Activated naive CD4-positive, alpha-beta T cell treated with anti-CD3 and anti-CD28 coated beads, Interleukin-2, amount 10 ng/mL, durations not matched to agents 7 days and 5 days (primary cell): ENCODE measurements at regions not wholly inside any gene's neighbourhood (a gene's known extent, or its start where the extent isn't known, plus 50 kb on each side); places are given as distances from the start of the nearest gene placed in this dataset.

Experiments used
- CTCF ChIA-PET: fragments of 350-600 bp; sonication (Branson Sonifier 250); formaldehyde crosslinking; loops from one replicate; lab custom pipeline; 2021; ENCODE audit warnings: antibody characterized with exemption; lab: Charles Lee
- DNase-seq: peaks from one replicate; pipeline ENCODE4 v3.0.0-alpha.2; 2020
- H3K27ac Mint-ChIP-seq: one replicate; pipeline ENCODE4 v1.8.0; 2021; ENCODE audit warnings: mild to moderate bottlenecking, moderate library complexity, mixed read lengths
- H3K27me3 Mint-ChIP-seq: one replicate; pipeline ENCODE4 v1.8.0; 2021; ENCODE audit warnings: mild to moderate bottlenecking, mixed read lengths
- H3K36me3 Mint-ChIP-seq: one replicate; pipeline ENCODE4 v1.8.0; 2021; ENCODE audit warnings: mixed read lengths
- H3K4me1 Mint-ChIP-seq: one replicate; pipeline ENCODE4 v1.8.0; 2021; ENCODE audit warnings: mixed read lengths
- H3K4me3 Mint-ChIP-seq: one replicate; pipeline ENCODE4 v1.8.0; 2021; ENCODE audit warnings: mild to moderate bottlenecking, moderate library complexity, mixed read lengths
- H3K9me3 Mint-ChIP-seq: one replicate; pipeline ENCODE4 v1.8.0; 2021; ENCODE audit warnings: mixed read lengths

- no peak for DNase-seq
- H3K4me3 Mint-ChIP-seq = no peak overlapping the region
- CTCF ChIA-PET = no interaction called here
- H3K4me1 Mint-ChIP-seq = no peaks in the 10 kb centered on the region
- no peaks in the 10 kb centered on the region for H3K9me3 Mint-ChIP-seq
- H3K27ac Mint-ChIP-seq = no peak overlapping the region
- H3K36me3 Mint-ChIP-seq = no peaks in the 10 kb centered on the region
- no peaks in the 10 kb centered on the region for H3K27me3 Mint-ChIP-seq
Observed at GRCh38 chr4:137678796-137679195, 146.5 kb upstream of the PCDH18 start.

DNA sequence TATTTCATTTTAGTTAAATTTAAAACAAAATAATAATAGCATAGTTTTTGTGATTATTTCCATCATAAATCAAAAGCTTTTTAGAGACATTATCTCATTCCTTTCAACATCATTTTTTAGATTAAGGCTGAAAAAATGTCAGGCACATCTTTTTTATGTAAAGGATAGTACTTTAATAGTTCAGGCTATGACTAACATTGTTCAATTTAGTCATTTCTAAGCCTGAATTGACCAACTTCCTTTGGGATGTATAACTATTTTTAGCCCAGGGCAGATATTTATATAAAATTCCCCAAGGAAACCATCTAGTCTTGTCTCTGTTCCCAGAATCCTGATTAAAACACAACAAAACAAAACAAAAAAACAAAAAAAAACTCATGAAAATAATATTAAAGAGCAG lies 145.6 kb upstream of the PCDH18 start:
- H3K9me3 Mint-ChIP-seq = no peaks in the 10 kb centered on the region
- H3K4me1 Mint-ChIP-seq = no peaks in the 10 kb centered on the region
- no peak overlapping the region for H3K27ac Mint-ChIP-seq
- CTCF ChIA-PET = no interaction called here
- DNase-seq = no peak
- no peak overlapping the region for H3K4me3 Mint-ChIP-seq
- H3K36me3 Mint-ChIP-seq = no peaks in the 10 kb centered on the region
- no peaks in the 10 kb centered on the region for H3K27me3 Mint-ChIP-seq

GRCh38 chr4:137676357-137676998 lies 144.2 kb upstream of the PCDH18 start:
- Mint-ChIP-seq H3K27ac (no peak overlapping the region), H3K4me1 (no peaks in the 10 kb centered on the region), H3K9me3 (no peaks in the 10 kb centered on the region), H3K27me3 (no peaks in the 10 kb centered on the region), H3K4me3 (no peak overlapping the region), H3K36me3 (no peaks in the 10 kb centered on the region)
- CTCF ChIA-PET = no interaction called here
- DNase-seq = no peak

DNA sequence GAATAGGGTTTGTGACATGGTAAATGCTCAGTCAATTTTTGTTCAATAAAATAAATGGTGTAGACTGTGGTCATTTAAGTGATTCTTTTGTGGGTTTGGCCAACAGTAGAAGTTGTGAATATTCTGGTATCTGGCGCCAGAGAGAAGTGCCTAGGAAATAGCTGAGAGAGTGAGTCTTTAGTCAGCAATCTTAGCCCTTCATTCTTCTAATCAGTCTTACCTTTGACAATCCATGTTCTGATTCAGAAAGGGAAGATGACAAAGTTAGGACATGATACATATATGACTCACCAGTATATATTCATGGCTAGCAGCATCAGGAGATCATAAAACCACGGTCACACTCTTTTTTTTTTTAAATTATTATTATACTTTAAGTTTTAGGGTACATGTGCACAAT lies 141.8 kb upstream of the PCDH18 start:
- no peaks in the 10 kb centered on the region for H3K27me3 Mint-ChIP-seq
- H3K27ac Mint-ChIP-seq = no peak overlapping the region
- no peaks in the 10 kb centered on the region for H3K9me3 Mint-ChIP-seq
- H3K4me1 Mint-ChIP-seq = no peaks in the 10 kb centered on the region
- CTCF ChIA-PET = no interaction called here
- DNase-seq = no peak
- no peaks in the 10 kb centered on the region for H3K36me3 Mint-ChIP-seq
- no peak overlapping the region for H3K4me3 Mint-ChIP-seq

DNA sequence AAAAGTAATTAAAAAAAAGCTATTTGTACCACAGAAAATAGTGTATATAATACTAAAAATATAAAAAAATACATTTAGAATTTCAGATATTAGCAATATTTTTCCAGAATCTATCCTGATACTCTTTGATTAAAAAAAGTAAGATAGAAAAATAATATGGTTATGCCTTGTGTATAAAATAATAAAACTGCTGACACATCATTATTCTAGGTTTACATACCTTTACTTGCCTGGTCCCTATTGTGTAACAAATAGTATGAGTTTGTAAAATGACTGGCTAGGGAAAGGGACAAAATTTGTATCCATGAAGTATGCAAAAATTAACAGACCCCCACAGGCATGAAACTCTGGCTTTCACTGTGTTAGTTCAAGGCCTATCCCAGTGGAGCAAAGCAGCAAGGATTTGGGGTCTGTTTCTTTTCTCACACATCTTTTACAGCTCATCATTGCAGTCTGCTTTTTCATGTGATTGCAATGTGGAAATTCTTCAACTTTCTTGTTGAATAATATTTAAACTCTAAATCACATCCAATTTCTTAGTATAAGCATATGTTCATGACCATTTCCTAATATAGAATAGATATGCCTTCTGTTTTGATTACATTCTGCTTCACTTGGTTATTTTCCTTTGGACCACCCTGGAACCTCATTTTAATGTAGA lies 136.7 kb upstream of the PCDH18 start:
- CTCF ChIA-PET = no interaction called here
- no peaks in the 10 kb centered on the region for H3K4me1 Mint-ChIP-seq
- no peak for DNase-seq
- H3K4me3 Mint-ChIP-seq = no peak overlapping the region
- no peak overlapping the region for H3K27ac Mint-ChIP-seq
- no peaks in the 10 kb centered on the region for H3K36me3 Mint-ChIP-seq
- no peaks in the 10 kb centered on the region for H3K9me3 Mint-ChIP-seq
- H3K27me3 Mint-ChIP-seq = no peaks in the 10 kb centered on the region

DNA sequence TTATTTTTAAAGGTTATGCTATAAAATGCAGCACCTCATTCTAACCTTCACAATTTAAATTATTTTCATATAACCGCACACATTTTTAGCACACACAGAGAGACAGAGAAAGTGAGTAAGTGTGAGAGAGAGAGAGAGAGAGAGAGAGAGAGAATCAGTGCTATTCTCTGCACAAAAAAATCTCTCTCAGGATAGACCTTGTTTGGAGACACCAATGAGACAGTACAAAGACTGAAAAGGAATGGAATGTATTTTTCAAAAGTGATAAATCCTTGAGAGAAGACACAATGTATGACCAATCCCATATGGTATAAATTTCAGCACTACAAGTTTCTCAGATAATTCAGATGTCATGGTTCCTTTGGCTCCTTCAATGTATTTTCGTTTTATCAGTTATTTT lies 132.1 kb upstream of the PCDH18 start:
- Mint-ChIP-seq H3K4me3 (no peak overlapping the region), H3K27ac (no peak overlapping the region), H3K36me3 (no peaks in the 10 kb centered on the region), H3K27me3 (no peaks in the 10 kb centered on the region), H3K4me1 (no peaks in the 10 kb centered on the region), H3K9me3 (peaks cover 4% of the 10 kb centered on the region)
- DNase-seq = no peak
- CTCF ChIA-PET = no interaction called here

DNA sequence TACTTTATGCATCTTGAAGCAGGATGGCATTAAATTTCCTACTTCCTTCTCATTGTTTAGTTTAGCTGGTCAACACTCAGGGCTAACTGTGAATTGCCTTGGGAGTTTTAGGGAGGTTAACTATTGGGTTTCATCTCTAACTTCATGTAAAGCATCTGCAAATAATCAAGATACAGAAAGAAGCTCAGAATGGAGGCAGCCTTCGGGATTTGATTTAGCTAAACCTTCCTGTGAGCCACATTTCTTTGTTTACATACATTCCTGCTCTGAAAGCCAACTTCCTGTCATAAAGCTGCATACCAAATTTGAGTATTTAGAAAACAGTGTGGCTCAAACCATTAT lies 131.7 kb upstream of the PCDH18 start:
- CTCF ChIA-PET = no interaction called here

GRCh38 chr4:137663251-137664045 lies 131.2 kb upstream of the PCDH18 start:
- H3K36me3 Mint-ChIP-seq = no peaks in the 10 kb centered on the region
- no peak overlapping the region for H3K27ac Mint-ChIP-seq
- no peak for DNase-seq
- H3K4me1 Mint-ChIP-seq = no peaks in the 10 kb centered on the region
- CTCF ChIA-PET = no interaction called here
- H3K4me3 Mint-ChIP-seq = no peak overlapping the region
- no peaks in the 10 kb centered on the region for H3K27me3 Mint-ChIP-seq
- peaks cover 4% of the 10 kb centered on the region for H3K9me3 Mint-ChIP-seq

More for the DNA sequence above, 131.7 kb upstream of the PCDH18 start:
- peaks cover 4% of the 10 kb centered on the region for H3K9me3 Mint-ChIP-seq
- H3K4me1 Mint-ChIP-seq = no peaks in the 10 kb centered on the region
- H3K36me3 Mint-ChIP-seq = no peaks in the 10 kb centered on the region
- no peak overlapping the region for H3K27ac Mint-ChIP-seq
- DNase-seq = no peak
- no peaks in the 10 kb centered on the region for H3K27me3 Mint-ChIP-seq
- H3K4me3 Mint-ChIP-seq = no peak overlapping the region

- Mint-ChIP-seq H3K36me3 (no peaks in the 10 kb centered on the region), H3K9me3 (peaks cover 4% of the 10 kb centered on the region), H3K4me3 (no peak overlapping the region), H3K27ac (no peak overlapping the region), H3K4me1 (no peaks in the 10 kb centered on the region), H3K27me3 (no peaks in the 10 kb centered on the region)
- CTCF ChIA-PET = no interaction called here
- no peak for DNase-seq
Observed at GRCh38 chr4:137661693-137662092, 129.4 kb upstream of the PCDH18 start.

- Mint-ChIP-seq H3K4me1 (no peaks in the 10 kb centered on the region), H3K36me3 (no peaks in the 10 kb centered on the region), H3K9me3 (peaks cover 4% of the 10 kb centered on the region), H3K4me3 (no peak overlapping the region), H3K27me3 (no peaks in the 10 kb centered on the region), H3K27ac (no peak overlapping the region)
- no peak for DNase-seq
- CTCF ChIA-PET = no interaction called here
Observed at GRCh38 chr4:137660211-137660610, 127.9 kb upstream of the PCDH18 start.

- no peak overlapping the region for H3K27ac Mint-ChIP-seq
- H3K36me3 Mint-ChIP-seq = no peaks in the 10 kb centered on the region
- peaks cover 4% of the 10 kb centered on the region for H3K9me3 Mint-ChIP-seq
- no peaks in the 10 kb centered on the region for H3K27me3 Mint-ChIP-seq
- H3K4me3 Mint-ChIP-seq = no peak overlapping the region
- H3K4me1 Mint-ChIP-seq = no peaks in the 10 kb centered on the region
- CTCF ChIA-PET = no interaction called here
- no peak for DNase-seq
Observed at GRCh38 chr4:137659431-137659830, 127.1 kb upstream of the PCDH18 start.

DNA sequence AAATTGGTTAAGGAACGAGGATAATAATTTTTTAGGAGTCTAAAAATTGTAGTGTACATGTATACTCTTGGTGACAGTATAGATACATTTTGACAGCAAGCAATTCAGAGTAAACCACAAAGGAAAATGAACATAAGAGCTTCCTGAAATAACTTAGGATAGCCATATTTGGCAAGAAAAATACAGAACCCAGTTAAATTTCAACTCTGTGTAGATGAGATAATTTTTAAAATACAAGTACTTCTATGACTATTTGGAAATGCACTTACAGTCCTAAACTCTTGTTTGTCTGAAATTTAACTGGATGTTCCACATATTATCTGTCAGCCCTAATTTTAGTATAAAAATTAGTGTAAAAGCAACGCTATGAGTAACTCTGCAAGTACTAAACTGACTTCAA lies 124.4 kb upstream of the PCDH18 start:
- no peaks in the 10 kb centered on the region for H3K27me3 Mint-ChIP-seq
- no peak overlapping the region for H3K4me3 Mint-ChIP-seq
- DNase-seq = no peak
- no peak overlapping the region for H3K27ac Mint-ChIP-seq
- no peaks in the 10 kb centered on the region for H3K4me1 Mint-ChIP-seq
- CTCF ChIA-PET = no interaction called here
- H3K9me3 Mint-ChIP-seq = peaks cover 4% of the 10 kb centered on the region
- H3K36me3 Mint-ChIP-seq = no peaks in the 10 kb centered on the region

GRCh38 chr4:137655302-137655701 lies 123.0 kb upstream of the PCDH18 start:
- Mint-ChIP-seq H3K9me3 (peaks cover 2% of the 10 kb centered on the region), H3K27me3 (no peaks in the 10 kb centered on the region), H3K4me3 (no peak overlapping the region), H3K4me1 (no peaks in the 10 kb centered on the region), H3K27ac (no peak overlapping the region), H3K36me3 (no peaks in the 10 kb centered on the region)
- CTCF ChIA-PET = no interaction called here
- no peak for DNase-seq

- no peaks in the 10 kb centered on the region for H3K27me3 Mint-ChIP-seq
- DNase-seq = no peak
- no peak overlapping the region for H3K27ac Mint-ChIP-seq
- CTCF ChIA-PET = no interaction called here
- H3K36me3 Mint-ChIP-seq = no peaks in the 10 kb centered on the region
- H3K9me3 Mint-ChIP-seq = no peaks in the 10 kb centered on the region
- no peak overlapping the region for H3K4me3 Mint-ChIP-seq
- H3K4me1 Mint-ChIP-seq = no peaks in the 10 kb centered on the region
Observed at GRCh38 chr4:137651128-137651527, 118.8 kb upstream of the PCDH18 start.
